RWPE2 (cell line): ENCODE measurements at regions not wholly inside any gene's neighbourhood (a gene's known extent, or its start where the extent isn't known, plus 50 kb on each side); places are given as distances from the start of the nearest gene placed in this dataset.

Source experiments
- ATAC-seq: fragments of 200-7000 bp; cut with Tn5 transposase; 3 replicates; pipeline ENCODE4 v1.9.1; 2021; ENCODE audit warnings: low read depth
- DNase-seq: peaks from one replicate; pipeline ENCODE4 v3.0.0-alpha.2; 2020; ENCODE audit warnings: low spot score
- H3K27ac ChIP-seq: fragments of 450-650 bp; 2 replicates; pipeline ENCODE4 v1.5.1; 2017; ENCODE audit warnings: mild to moderate bottlenecking; ENCODE audit not compliant: poor library complexity, severe bottlenecking
- H3K27me3 ChIP-seq: fragments of 250-450 bp; sonication (Bioruptor Pico); 2 replicates; pipeline ENCODE4 v1.5.1; 2021; ENCODE audit warnings: mild to moderate bottlenecking, moderate library complexity; ENCODE audit not compliant: insufficient read depth, poor library complexity, severe bottlenecking
- H3K36me3 ChIP-seq: fragments of 250-450 bp; sonication (Bioruptor Pico); 2 replicates; pipeline ENCODE4 v1.5.1; 2020; ENCODE audit warnings: low read depth, mild to moderate bottlenecking, moderate library complexity
- H3K4me1 ChIP-seq: fragments of 250-450 bp; sonication (Bioruptor Pico); 2 replicates; pipeline ENCODE4 v1.5.1; 2021; ENCODE audit warnings: mild to moderate bottlenecking, moderate library complexity; ENCODE audit not compliant: insufficient read depth, poor library complexity, severe bottlenecking
- H3K4me3 ChIP-seq: fragments of 250-450 bp; sonication (Bioruptor Pico); 2 replicates; pipeline ENCODE4 v1.5.1; 2021; ENCODE audit warnings: mild to moderate bottlenecking, moderate library complexity; ENCODE audit not compliant: severe bottlenecking
- H3K9me3 ChIP-seq: fragments of 250-450 bp; sonication (Bioruptor Pico); 2 replicates; pipeline ENCODE4 v1.5.1; 2021; ENCODE audit warnings: mild to moderate bottlenecking, moderate library complexity; ENCODE audit not compliant: severe bottlenecking
- CTCF ChIP-seq: fragments of 450-650 bp; IDR thresholded peaks from one replicate; pipeline ENCODE4 v1.5.1; 2017; ENCODE audit warnings: mild to moderate bottlenecking, moderate library complexity; ENCODE audit not compliant: poor library complexity, severe bottlenecking

GRCh38 chr3:177746337-177746933 is 549.2 kb upstream of the TBL1XR1 start:
- DNase-seq (no peak), ATAC-seq (no peak)
- no peak overlapping the region for H3K4me3 ChIP-seq
- no peaks in the 10 kb centered on the region for H3K4me1 ChIP-seq
- no peaks in the 10 kb centered on the region for H3K27me3 ChIP-seq
- TF ChIP-seq CTCF, result no peak
- no peaks in the 10 kb centered on the region for H3K9me3 ChIP-seq
- H3K36me3 ChIP-seq, result no peaks in the 10 kb centered on the region
- H3K27ac ChIP-seq, result no peak overlapping the region

- no peak for DNase-seq
- Histone ChIP-seq H3K9me3 (no peaks in the 10 kb centered on the region), H3K36me3 (no peaks in the 10 kb centered on the region), H3K4me1 (no peaks in the 10 kb centered on the region), H3K27me3 (no peaks in the 10 kb centered on the region), H3K4me3 (no peak overlapping the region), H3K27ac (no peak overlapping the region)
- TF ChIP-seq CTCF, result no peak
- ATAC-seq, result no peak
Measured at GRCh38 chr3:177749836-177750235, 552.6 kb upstream of the TBL1XR1 start.

DNA sequence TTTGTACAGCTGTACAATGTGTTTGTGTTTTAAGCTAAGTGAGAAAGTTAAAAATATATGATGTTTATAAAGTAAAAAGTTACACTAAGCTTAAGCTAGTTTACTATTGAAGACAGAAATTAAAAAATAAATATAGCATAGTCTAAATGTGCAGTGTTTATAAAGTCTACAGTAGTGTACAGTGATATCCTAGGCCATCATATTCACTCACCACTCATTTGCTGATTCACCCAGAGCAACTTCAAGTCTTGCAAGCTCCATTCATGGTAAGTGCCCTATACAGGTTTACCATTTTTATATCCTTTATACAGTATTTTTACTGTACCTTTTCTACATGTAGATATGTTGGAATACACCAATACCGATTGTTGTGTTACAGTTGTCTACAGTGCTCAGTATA is 553.2 kb upstream of the TBL1XR1 start:
- Histone ChIP-seq H3K4me1 (no peaks in the 10 kb centered on the region), H3K27ac (no peak overlapping the region), H3K27me3 (no peaks in the 10 kb centered on the region), H3K4me3 (no peak overlapping the region), H3K36me3 (no peaks in the 10 kb centered on the region), H3K9me3 (no peaks in the 10 kb centered on the region)
- ATAC-seq, result no peak
- no peak for TF ChIP-seq CTCF
- no peak for DNase-seq

- H3K4me3 ChIP-seq, result no peak overlapping the region
- no peaks in the 10 kb centered on the region for H3K27me3 ChIP-seq
- DNase-seq (no peak), ATAC-seq (no peak)
- no peaks in the 10 kb centered on the region for H3K36me3 ChIP-seq
- H3K4me1 ChIP-seq, result no peaks in the 10 kb centered on the region
- H3K27ac ChIP-seq, result no peak overlapping the region
- no peak for TF ChIP-seq CTCF
- H3K9me3 ChIP-seq, result no peaks in the 10 kb centered on the region
Measured at GRCh38 chr3:177751770-177752169, 554.5 kb upstream of the TBL1XR1 start.

DNA sequence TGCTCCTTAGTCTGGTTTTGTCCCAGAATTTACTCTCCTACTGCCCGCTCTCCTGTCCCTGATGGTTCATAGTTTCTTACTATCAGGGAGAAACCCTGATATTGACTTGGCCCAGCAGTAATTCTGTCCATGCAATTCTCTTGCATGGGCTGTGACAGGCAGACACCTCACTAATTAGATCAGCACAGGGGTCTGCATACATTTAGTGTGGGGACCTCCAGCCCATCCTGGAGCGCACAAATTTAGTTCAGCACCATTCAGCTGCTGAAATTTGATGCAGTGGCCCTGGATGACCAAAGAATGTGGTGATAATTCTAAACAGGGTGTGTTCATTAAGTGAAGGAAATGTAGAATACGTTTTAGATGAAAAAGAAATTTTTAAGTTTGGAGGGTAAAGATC is 555.5 kb upstream of the TBL1XR1 start:
- H3K9me3 ChIP-seq, result no peaks in the 10 kb centered on the region
- H3K27ac ChIP-seq, result no peak overlapping the region
- no peaks in the 10 kb centered on the region for H3K27me3 ChIP-seq
- H3K4me1 ChIP-seq, result no peaks in the 10 kb centered on the region
- no peaks in the 10 kb centered on the region for H3K36me3 ChIP-seq
- ATAC-seq (no peak), DNase-seq (no peak)
- no peak for TF ChIP-seq CTCF
- no peak overlapping the region for H3K4me3 ChIP-seq
